Epithelial cell of proximal tubule (primary cell): ENCODE measurements at regions not wholly inside any gene's neighbourhood (a gene's known extent, or its start where the extent isn't known, plus 50 kb on each side); places are given as distances from the start of the nearest gene placed in this dataset.

ENCODE experiments used
- DNase-seq: peaks from one replicate; pipeline ENCODE4 v3.0.0-alpha.2; 2011; ENCODE audit warnings: low read depth
- H3K4me3 ChIP-seq: 2 replicates; pipeline ENCODE4 v1.5.1; 2011; ENCODE audit warnings: low read depth, mild to moderate bottlenecking, low read length
- CTCF ChIP-seq: conservative IDR thresholded peaks from 2 replicates; pipeline ENCODE4 v1.5.1; 2012; ENCODE audit warnings: low read depth, mild to moderate bottlenecking, low read length

- TF ChIP-seq CTCF, result no peak
- H3K4me3 ChIP-seq, result no peak overlapping the region
- no peak for DNase-seq
Measured at GRCh38 chr3:18752273-18752934, 327.3 kb upstream of the SATB1 start.

- no peak for TF ChIP-seq CTCF
- no peak for DNase-seq
- H3K4me3 ChIP-seq, result no peak overlapping the region
Measured at GRCh38 chr3:18751514-18751913, 326.4 kb upstream of the SATB1 start.

- no peak for DNase-seq
Measured at GRCh38 chr3:18747383-18747782, 322.2 kb upstream of the SATB1 start.

GRCh38 chr3:18745472-18745871 lies 320.3 kb upstream of the SATB1 start:
- no peak overlapping the region for H3K4me3 ChIP-seq
- no peak for DNase-seq
- TF ChIP-seq CTCF, result no peak

More at GRCh38 chr3:18747383-18747782, 322.2 kb upstream of the SATB1 start:
- TF ChIP-seq CTCF, result no peak
- no peak overlapping the region for H3K4me3 ChIP-seq

GRCh38 chr3:18744472-18744871 lies 319.3 kb upstream of the SATB1 start:
- no peak for TF ChIP-seq CTCF
- DNase-seq, result no peak
- no peak overlapping the region for H3K4me3 ChIP-seq

GRCh38 chr3:18743761-18744160 lies 318.6 kb upstream of the SATB1 start:
- no peak for TF ChIP-seq CTCF
- no peak for DNase-seq
- H3K4me3 ChIP-seq, result no peak overlapping the region
